ENCODE measurements at regions not wholly inside any gene's neighbourhood (a gene's known extent, or its start where the extent isn't known, plus 50 kb on each side); places are given as distances from the start of the nearest gene placed in this dataset.
"Not testable (repeated sequence)": the region's sequence is repeated elsewhere in the genome, so short reads cannot be mapped to it uniquely, and the experiment has no call there.

DNA sequence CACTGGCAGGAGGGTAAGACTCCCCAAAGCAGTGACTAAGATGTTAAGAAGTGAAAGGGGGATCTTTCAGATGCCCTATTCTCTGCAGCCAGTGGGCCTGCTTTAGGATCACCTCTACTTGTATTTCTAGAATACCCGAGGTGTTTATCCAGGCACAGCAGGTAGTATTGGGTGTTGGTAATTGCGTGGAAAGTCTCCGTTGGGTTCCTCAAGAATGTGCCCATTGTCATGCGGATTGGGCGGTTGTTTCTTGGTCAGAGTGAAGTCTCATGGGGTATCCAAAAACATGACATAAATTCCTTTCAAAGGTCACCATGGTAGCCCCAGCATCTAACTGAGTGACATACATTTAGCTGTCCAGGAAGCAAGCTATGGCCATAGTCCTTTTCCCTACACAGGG is 308.8 kb downstream of the RPIA start:
- Histone ChIP-seq H3K9ac (no peak overlapping the region), H3K36me3 (no peaks in the 10 kb centered on the region), H3K27me3 (no peaks in the 10 kb centered on the region), H3K9me3 (replicated peaks in 1 of 11) (peaks cover 0 to 6% (median 0%) of the 10 kb centered on the region in 11 experiments; a peak in 1 of 22 replicates), H3K4me2 (no peak overlapping the region), H3K4me1 (peaks cover 0 to 32% (median 11%) of the 10 kb centered on the region in 10 experiments; a peak in 11 of 20 replicates), H3K4me3 (no peak overlapping the region), H4K20me1 (no peaks in the 10 kb centered on the region), H3K27ac (no peak overlapping the region)
- TF ChIP-seq Cebpa-rat (IDR thresholded peaks at IDR 0.05) = no peak

DNA sequence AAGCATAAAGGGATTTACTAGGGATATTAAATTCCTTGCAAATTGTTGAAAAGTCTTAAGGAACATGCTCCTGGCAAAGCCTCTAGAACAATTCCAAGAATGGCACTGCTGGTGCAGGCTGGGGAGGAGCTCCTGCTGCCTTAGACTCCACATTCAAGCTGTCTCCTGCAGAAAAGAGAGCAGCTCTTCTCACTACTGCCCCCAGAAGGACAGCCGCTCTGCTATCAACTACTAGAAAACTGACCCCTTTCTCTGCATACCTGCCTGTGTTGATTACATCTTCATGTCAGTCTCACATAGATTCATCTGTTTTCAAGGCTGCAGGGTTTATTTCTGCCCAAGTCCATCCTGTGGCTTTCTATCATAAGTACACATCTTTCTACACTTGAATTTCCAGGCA is 312.8 kb downstream of the RPIA start:
- not testable (repeated sequence) for H3K4me2 ChIP-seq, H3K36me3 ChIP-seq, H3K4me3 ChIP-seq, H3K9ac ChIP-seq, H3K27ac ChIP-seq, H3K27me3 ChIP-seq, H4K20me1 ChIP-seq
- Histone ChIP-seq H3K4me1 (peaks cover 0 to 26% (median 0%) of the 10 kb centered on the region in 10 experiments; a peak in 9 of 20 replicates), H3K9me3 (replicated peaks in 1 of 11) (peaks cover 15 to 23% (median 17%) of the 10 kb centered on the region in 11 experiments)

DNA sequence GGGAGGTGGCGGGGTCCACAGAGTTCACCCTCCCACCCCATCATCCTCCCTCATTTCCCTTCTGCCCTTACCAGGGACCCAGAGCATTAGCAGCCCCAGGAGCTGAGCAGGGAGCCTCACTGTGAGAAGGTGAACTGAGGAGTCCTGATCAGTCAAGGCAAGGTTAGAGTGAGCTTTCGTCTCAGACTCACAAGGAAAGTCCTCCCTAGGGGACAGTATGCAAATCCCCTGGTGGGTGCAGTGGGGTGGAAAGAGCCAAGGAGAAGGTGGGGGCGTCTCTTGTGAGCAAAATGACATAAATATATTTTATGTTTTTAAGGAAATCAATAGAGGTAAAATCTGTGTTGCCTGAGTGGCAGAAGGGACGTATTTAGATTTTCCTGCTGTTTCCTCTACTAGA is 329.1 kb downstream of the RPIA start:
- H3K36me3 ChIP-seq; H3K27me3 ChIP-seq; H3K4me3 ChIP-seq; H3K9me3 ChIP-seq (replicated peaks in 1 of 11); H3K9ac ChIP-seq; H4K20me1 ChIP-seq; H3K27ac ChIP-seq: not testable (repeated sequence)
- Histone ChIP-seq H3K4me2 (peak overlapping the region in 6 of 11 experiments; percentile 24 to 39 (median 32); a peak in 6 of 22 replicates), H3K4me1 (peaks cover 0 to 16% (median 0%) of the 10 kb centered on the region in 10 experiments; a peak in 6 of 20 replicates)

DNA sequence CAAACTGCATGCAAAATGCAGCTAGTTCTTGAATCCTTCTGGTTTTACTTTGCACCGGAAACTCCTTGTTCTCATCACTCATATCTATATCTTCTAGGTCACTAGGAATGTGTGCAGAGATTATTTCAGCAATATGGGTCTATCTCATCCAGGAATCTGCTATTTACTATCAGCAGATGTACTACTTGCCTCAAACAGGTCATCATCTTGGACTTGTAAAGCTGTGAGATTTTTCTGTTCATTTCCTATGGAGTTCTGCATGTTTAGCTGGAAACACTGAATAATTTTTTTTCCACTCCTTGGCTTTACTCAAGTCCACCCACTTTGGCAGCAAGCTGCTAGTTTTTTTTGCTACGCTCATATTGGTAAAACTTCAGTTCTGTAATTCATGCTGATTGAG is 334.8 kb downstream of the RPIA start:
- H3K9me3 ChIP-seq (replicated peaks in 1 of 11); H3K4me3 ChIP-seq; H3K4me2 ChIP-seq; H4K20me1 ChIP-seq; H3K27me3 ChIP-seq; H3K27ac ChIP-seq; H3K36me3 ChIP-seq; H3K9ac ChIP-seq: not testable (repeated sequence)
- H3K4me1 ChIP-seq = peaks cover 0 to 12% (median 4%) of the 10 kb centered on the region in 10 experiments; a peak in 10 of 20 replicates

DNA sequence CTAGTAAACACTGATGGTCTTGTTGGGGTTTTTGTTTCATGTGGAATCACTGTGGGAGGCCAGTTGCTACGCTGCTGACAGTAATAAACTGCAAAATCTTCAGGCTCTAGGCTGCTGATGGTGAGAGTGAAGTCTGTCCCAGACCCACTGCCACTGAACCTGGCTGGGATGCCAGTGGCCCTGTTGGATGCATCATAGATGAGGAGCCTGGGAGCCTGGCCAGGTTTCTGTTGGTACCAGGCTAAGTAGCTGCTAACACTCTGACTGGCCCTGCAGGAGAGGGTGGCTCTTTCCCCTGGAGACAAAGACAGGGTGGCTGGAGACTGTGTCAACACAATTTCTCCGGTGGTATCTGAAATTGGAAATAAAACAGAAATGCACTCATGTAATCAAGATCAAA is 335.6 kb downstream of the RPIA start:
- H3K9ac ChIP-seq; H3K9me3 ChIP-seq (replicated peaks in 1 of 11); H4K20me1 ChIP-seq; H3K36me3 ChIP-seq; H3K4me3 ChIP-seq; H3K27ac ChIP-seq; H3K27me3 ChIP-seq: not testable (repeated sequence)
- H3K4me2 ChIP-seq = peak overlapping the region in 5 of 11 experiments; percentile 25 to 44 (median 36); a peak in 6 of 22 replicates
- peaks cover 0 to 10% (median 4%) of the 10 kb centered on the region in 10 experiments; a peak in 10 of 20 replicates for H3K4me1 ChIP-seq

DNA sequence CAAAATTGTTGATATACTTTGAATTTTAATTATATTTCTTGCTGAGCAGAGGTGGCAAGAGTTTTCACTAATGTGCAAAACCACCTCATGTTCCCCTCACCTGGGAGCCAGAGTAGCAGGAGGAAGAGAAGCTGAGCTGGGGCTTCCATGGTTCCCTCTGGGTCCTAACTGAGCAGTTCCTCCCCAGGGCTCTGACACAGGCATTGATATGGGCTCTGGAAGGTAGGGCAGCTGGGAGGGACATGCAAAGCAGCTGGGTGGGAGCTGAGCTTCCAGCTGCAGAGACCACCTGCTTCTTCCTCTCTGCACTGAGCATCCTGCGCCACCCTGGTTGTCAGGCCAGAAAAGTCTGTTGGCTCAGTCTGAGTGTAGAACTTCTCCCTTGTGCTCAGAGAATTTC is 336.1 kb downstream of the RPIA start:
- Histone ChIP-seq H3K4me1 (peaks cover 0 to 10% (median 4%) of the 10 kb centered on the region in 10 experiments; a peak in 10 of 20 replicates), H3K4me2 (peak overlapping the region in 5 of 11 experiments; percentile 25 to 44 (median 36); a peak in 7 of 22 replicates)
- not testable (repeated sequence) for H3K9ac ChIP-seq; H3K27ac ChIP-seq; H3K9me3 ChIP-seq (replicated peaks in 1 of 11); H3K4me3 ChIP-seq; H3K36me3 ChIP-seq; H3K27me3 ChIP-seq; H4K20me1 ChIP-seq

DNA sequence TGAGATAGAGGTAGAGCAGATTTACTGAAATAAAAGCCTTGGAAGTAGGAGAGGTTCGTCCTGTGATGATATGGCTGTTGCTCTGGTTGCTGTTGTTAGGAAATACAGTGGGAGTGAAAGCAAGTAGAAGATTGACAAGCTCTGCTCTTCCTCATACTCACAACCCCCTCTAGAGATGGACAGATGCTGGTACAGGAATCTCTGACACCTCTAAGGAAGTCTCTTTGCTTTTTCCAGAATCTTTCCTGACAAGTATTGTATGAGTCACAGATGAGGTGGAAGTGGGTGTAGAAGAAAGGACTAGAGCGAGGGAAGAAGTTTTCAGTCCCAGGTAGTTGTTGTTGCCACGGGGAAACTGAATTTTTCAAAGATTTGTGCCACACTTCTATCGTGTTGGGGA is 337.8 kb downstream of the RPIA start:
- not testable (repeated sequence) for H3K27ac ChIP-seq; H3K27me3 ChIP-seq; H3K4me2 ChIP-seq; H4K20me1 ChIP-seq; H3K9me3 ChIP-seq (replicated peaks in 1 of 11); H3K36me3 ChIP-seq; H3K9ac ChIP-seq; H3K4me3 ChIP-seq
- H3K4me1 ChIP-seq = peaks cover 0 to 10% (median 4%) of the 10 kb centered on the region in 10 experiments; a peak in 10 of 20 replicates

DNA sequence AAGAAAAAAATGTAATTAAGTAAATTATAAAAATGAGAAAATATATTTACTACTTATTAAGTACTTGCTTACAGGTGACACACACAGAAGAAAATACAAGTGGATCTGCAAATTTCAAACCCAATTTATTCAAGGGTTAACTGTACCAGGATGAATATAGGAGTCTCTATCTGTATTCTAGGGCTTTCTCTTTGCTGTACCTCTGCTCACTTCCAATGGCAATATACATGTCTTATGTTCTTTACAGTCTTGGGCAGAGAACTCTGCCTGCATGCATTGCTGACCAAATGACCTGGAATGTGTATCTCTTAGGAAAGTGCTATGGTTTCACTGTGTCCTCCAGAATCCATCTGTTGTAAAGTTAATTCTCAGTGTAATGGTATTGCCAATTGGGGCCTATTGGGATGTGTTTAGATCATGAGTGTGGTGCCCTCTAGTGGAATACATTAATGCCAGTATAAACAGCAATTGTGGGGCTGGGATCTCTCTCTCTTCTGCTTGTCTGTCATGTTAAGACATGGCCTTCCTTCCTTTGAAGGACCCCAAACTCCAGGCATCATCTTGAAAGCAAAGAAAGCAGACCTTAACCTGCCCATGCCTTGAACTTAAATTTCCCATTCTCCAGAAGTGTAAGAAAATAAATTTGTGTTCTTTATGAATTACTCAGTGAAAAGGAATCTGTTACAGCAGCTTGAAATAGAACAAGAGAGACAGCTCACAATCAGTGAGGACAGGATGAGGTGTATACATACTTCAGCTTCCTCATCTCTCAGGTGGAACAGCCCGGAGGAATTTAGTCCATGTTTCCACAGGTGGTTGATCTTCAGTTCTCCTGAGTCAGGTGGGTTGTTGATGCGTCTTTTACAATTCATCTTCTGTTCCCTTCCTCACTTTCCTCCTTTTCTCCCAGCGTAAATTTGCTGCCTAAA is 356.9 kb downstream of the RPIA start:
- H3K27ac ChIP-seq; H3K4me1 ChIP-seq; H3K36me3 ChIP-seq; H3K9me3 ChIP-seq (replicated peaks in 1 of 11); H3K4me3 ChIP-seq; H4K20me1 ChIP-seq; H3K27me3 ChIP-seq; H3K4me2 ChIP-seq; H3K9ac ChIP-seq: not testable (repeated sequence)

DNA sequence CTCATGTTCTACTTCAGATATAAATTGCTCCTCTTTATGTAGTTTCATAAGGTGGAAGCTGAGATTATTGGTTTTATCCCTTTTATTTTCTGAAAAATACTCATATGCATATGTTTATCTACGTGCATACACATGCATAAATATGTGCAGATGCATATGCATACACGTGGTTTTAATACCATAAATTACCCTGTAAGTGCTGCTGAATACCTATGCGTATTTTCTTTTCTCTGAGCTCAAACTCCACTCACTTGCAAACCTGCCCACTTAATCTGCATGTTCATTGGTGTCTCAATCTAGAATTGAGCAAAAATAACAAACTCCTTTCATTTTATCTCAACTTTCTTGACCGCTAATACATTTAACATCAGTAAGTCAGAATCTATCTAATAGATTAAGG is 367.1 kb downstream of the RPIA start:
- not testable (repeated sequence) for H3K36me3 ChIP-seq; H3K27me3 ChIP-seq; H3K4me2 ChIP-seq; H3K27ac ChIP-seq; H3K4me1 ChIP-seq; H3K9me3 ChIP-seq (replicated peaks in 1 of 11); H3K4me3 ChIP-seq; H3K9ac ChIP-seq; H4K20me1 ChIP-seq

DNA sequence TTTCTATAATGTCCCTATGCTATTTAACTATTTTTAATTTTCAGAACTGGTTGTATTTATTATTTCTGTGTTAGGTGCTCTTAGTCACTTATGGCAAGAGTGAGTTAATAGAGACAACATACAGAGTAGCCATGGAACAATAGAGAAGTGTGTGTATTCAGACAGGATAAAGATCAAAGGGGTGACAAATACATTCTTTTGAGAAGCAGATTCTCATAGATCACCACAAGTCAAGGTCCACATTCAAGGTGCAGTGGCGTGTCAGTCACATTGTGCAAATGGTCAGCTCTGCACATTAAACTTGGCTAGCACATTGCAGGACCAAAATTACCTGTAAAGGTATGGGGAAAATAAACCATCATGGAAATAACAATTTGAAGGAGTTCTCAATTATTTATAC is 369.7 kb downstream of the RPIA start:
- not testable (repeated sequence) for H3K36me3 ChIP-seq; H3K4me1 ChIP-seq; H3K27me3 ChIP-seq; H4K20me1 ChIP-seq; H3K9ac ChIP-seq; H3K27ac ChIP-seq; H3K4me3 ChIP-seq; H3K9me3 ChIP-seq (replicated peaks in 1 of 11); H3K4me2 ChIP-seq

DNA sequence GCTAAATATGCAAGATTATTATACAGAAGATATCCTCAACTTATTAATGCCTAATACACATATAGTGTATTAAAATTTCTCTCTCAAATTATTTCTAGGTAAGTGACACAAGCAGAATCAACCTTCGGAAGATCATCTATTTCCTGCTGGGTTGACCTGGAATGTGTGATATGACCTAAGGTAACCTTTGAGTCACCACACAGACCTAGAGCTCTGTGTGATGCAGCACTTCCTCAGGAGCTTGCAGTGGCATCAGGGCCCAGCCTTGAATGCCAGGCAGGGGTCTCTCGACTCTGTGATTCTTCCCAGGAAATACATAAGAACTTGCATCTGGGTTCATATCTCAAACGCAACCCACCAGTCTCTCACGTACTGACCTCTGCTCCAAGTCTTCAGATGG is 385.3 kb downstream of the RPIA start:
- not testable (repeated sequence) for H3K4me2 ChIP-seq; H3K27ac ChIP-seq; H4K20me1 ChIP-seq; H3K4me3 ChIP-seq; H3K9me3 ChIP-seq (replicated peaks in 1 of 11); H3K27me3 ChIP-seq; H3K4me1 ChIP-seq; H3K9ac ChIP-seq; H3K36me3 ChIP-seq

DNA sequence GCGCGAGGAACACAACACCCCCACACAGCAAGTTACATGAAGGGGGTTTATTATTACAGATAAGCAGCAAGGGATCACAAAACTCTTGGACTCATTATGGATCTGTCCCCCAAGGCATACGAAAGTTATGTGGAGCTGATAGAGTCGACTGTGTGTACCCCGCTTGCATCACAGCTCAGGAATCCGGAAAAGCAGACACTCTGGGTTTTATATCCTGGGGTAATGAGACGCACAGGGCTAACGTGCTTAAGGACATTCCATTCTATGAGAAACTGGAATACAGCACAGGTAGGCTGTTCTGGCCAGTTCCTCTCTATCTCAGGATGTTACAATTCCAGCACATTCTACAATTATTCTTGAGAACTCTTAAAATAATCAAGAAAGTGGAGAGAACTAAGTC is 401.4 kb downstream of the RPIA start:
- H3K9me3 ChIP-seq (replicated peaks in 1 of 11); H3K27me3 ChIP-seq; H3K4me3 ChIP-seq; H4K20me1 ChIP-seq; H3K4me2 ChIP-seq; H3K4me1 ChIP-seq; H3K27ac ChIP-seq; H3K9ac ChIP-seq; H3K36me3 ChIP-seq: not testable (repeated sequence)

DNA sequence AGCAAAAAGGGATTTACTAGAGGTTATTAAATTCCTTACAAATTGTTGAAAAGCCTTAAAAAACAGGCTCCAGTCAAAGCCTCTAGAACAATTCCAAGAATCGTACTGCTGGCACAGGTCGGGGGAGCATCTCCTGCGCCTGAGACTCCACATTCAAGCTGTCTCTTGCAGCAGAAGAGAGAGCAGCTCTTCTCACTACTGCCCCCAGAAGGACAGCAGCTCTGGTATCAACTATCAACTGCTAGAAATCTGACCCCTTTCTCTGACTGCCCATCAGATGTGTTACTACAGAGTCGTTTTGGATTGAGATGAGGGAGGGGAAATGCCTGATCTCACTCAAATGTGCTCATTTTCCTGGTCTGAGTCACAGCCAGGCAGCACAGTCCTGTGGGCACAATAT is 403.6 kb downstream of the RPIA start:
- not testable (repeated sequence) for H3K27me3 ChIP-seq; H3K9me3 ChIP-seq (replicated peaks in 1 of 11); H4K20me1 ChIP-seq; H3K4me1 ChIP-seq; H3K36me3 ChIP-seq; H3K4me2 ChIP-seq; H3K27ac ChIP-seq; H3K9ac ChIP-seq; H3K4me3 ChIP-seq

DNA sequence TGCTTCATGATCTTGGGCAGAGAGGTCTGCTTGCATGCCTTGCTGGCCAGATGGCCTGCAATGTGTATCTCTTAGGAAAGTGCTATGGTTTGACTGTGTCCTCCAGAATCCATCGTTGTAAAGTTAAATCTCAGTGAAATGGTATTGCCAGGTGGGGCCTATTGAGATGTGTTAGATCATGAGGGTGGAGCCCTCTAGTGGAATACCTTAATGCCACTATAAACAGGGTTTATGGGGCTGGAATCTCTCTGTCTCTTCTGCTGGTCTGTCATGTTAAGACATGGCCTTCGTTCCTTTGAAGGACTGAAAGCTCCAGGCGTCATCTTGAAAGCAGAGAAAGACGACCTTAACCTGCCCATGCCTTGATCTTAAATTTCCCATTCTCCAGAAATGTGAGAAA is 411.1 kb downstream of the RPIA start:
- H3K27me3 ChIP-seq; H3K4me2 ChIP-seq; H4K20me1 ChIP-seq; H3K9ac ChIP-seq; H3K27ac ChIP-seq; H3K9me3 ChIP-seq (replicated peaks in 1 of 11); H3K36me3 ChIP-seq; H3K4me1 ChIP-seq; H3K4me3 ChIP-seq: not testable (repeated sequence)

All from BLaER1 treated with 17β-estradiol and CSF1 and Interleukin-3, amounts not matched to agents 10 nM and 100 nM (cell line).